DOHH2 (cell line): ENCODE measurements at regions not wholly inside any gene's neighbourhood (a gene's known extent, or its start where the extent isn't known, plus 50 kb on each side); places are given as distances from the start of the nearest gene placed in this dataset.

Experiments
- H3F3A ChIP-seq: fragments of 200-600 bp; sonication (generic), shearing (Covaris generic); 2 replicates; pipeline ENCODE4 v1.6.0; 2016; ENCODE audit warnings: antibody characterized with exemption, mild to moderate bottlenecking; ENCODE audit not compliant: control insufficient read depth, insufficient read depth
- H3K27ac ChIP-seq: fragments of 200-600 bp; sonication (generic); 2 replicates; pipeline ENCODE4 v1.5.1; 2014; ENCODE audit warnings: low read depth, mild to moderate bottlenecking, low read length, moderate library complexity
- H3K27me3 ChIP-seq: fragments of 200-600 bp; sonication (generic); 2 replicates; pipeline ENCODE4 v1.6.1; 2014; ENCODE audit warnings: mild to moderate bottlenecking, low read length, mixed read lengths; ENCODE audit not compliant: control insufficient read depth
- H3K36me3 ChIP-seq: fragments of 200-600 bp; sonication (generic); 2 replicates; pipeline ENCODE4 v1.6.1; 2014; ENCODE audit warnings: mild to moderate bottlenecking, low read length, moderate library complexity, mixed read lengths; ENCODE audit not compliant: control insufficient read depth
- H3K4me1 ChIP-seq: fragments of 200-600 bp; sonication (generic); 2 replicates; pipeline ENCODE4 v1.6.1; 2014; ENCODE audit warnings: mild to moderate bottlenecking, low read length, mixed read lengths; ENCODE audit not compliant: control insufficient read depth
- H3K4me2 ChIP-seq: fragments of 200-600 bp; sonication (generic); 2 replicates; pipeline ENCODE4 v1.6.0; 2014; ENCODE audit warnings: mild to moderate bottlenecking, low read length, moderate library complexity
- H3K4me3 ChIP-seq: fragments of 200-600 bp; sonication (generic); 2 replicates; pipeline ENCODE4 v1.5.1; 2014; ENCODE audit warnings: mild to moderate bottlenecking, low read length, mixed read lengths
- H3K79me2 ChIP-seq: fragments of 200-600 bp; sonication (generic); 2 replicates; pipeline ENCODE4 v1.6.1; 2014; ENCODE audit warnings: mild to moderate bottlenecking, low read length, mixed read lengths; ENCODE audit not compliant: control insufficient read depth
- H3K9me2 ChIP-seq: fragments of 200-600 bp; sonication (generic); replicated peaks from 2 replicates; pipeline ENCODE4 v1.6.1; 2014; ENCODE audit warnings: mild to moderate bottlenecking, low read length, mixed read lengths; ENCODE audit not compliant: control insufficient read depth
- H3K9me3 ChIP-seq: fragments of 200-600 bp; sonication (generic); 2 replicates; pipeline ENCODE4 v1.6.1; 2014; ENCODE audit warnings: antibody characterized with exemption, low read length, mixed read lengths; ENCODE audit not compliant: control insufficient read depth, insufficient read depth
- H4K20me1 ChIP-seq: fragments of 200-600 bp; sonication (generic); 2 replicates; pipeline ENCODE4 v1.6.0; 2014; ENCODE audit warnings: low read depth, mild to moderate bottlenecking, antibody characterized with exemption, low read length, moderate library complexity; ENCODE audit not compliant: control insufficient read depth, insufficient read depth
- EZH2phosphoT487 ChIP-seq: fragments of 200-600 bp; sonication (generic); IDR thresholded peaks from 2 replicates; pipeline ENCODE4 v1.6.1; 2017; ENCODE audit warnings: borderline replicate concordance, mild to moderate bottlenecking, antibody characterized with exemption, low read length, moderate library complexity, mixed read lengths
- TF ChIP-seq, protein P1 (sequence below): fragments of 200-600 bp; sonication (generic); IDR thresholded peaks from one replicate; pipeline ENCODE4 v1.5.1; 2014; ENCODE audit warnings: antibody characterized with exemption, mild to moderate bottlenecking, low read depth, low read length; ENCODE audit not compliant: poor library complexity, severe bottlenecking

- H3K36me3 ChIP-seq, result no peaks in the 10 kb centered on the region
- no peak overlapping the region for H3K4me3 ChIP-seq
- H3K27me3 ChIP-seq, result no peaks in the 10 kb centered on the region
- H3K9me3 ChIP-seq, result peaks cover 5% of the 10 kb centered on the region; the same call in 1 of the 2 replicates
- TF ChIP-seq EZH2phosphoT487, result no peak
- TF ChIP-seq, protein P1, sequence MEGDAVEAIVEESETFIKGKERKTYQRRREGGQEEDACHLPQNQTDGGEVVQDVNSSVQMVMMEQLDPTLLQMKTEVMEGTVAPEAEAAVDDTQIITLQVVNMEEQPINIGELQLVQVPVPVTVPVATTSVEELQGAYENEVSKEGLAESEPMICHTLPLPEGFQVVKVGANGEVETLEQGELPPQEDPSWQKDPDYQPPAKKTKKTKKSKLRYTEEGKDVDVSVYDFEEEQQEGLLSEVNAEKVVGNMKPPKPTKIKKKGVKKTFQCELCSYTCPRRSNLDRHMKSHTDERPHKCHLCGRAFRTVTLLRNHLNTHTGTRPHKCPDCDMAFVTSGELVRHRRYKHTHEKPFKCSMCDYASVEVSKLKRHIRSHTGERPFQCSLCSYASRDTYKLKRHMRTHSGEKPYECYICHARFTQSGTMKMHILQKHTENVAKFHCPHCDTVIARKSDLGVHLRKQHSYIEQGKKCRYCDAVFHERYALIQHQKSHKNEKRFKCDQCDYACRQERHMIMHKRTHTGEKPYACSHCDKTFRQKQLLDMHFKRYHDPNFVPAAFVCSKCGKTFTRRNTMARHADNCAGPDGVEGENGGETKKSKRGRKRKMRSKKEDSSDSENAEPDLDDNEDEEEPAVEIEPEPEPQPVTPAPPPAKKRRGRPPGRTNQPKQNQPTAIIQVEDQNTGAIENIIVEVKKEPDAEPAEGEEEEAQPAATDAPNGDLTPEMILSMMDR, result no peak
- H3K9me2 ChIP-seq, result no peaks in the 10 kb centered on the region
- no peak overlapping the region for H3K27ac ChIP-seq
- H3K79me2 ChIP-seq, result no peaks in the 10 kb centered on the region
- no peaks in the 10 kb centered on the region for H3K4me1 ChIP-seq
- H4K20me1 ChIP-seq, result no peaks in the 10 kb centered on the region
- H3F3A ChIP-seq, result no peaks in the 10 kb centered on the region
- H3K4me2 ChIP-seq, result no peak overlapping the region
Observed at GRCh38 chr20:22675341-22675740, 91.0 kb upstream of the FOXA2 start.

DNA sequence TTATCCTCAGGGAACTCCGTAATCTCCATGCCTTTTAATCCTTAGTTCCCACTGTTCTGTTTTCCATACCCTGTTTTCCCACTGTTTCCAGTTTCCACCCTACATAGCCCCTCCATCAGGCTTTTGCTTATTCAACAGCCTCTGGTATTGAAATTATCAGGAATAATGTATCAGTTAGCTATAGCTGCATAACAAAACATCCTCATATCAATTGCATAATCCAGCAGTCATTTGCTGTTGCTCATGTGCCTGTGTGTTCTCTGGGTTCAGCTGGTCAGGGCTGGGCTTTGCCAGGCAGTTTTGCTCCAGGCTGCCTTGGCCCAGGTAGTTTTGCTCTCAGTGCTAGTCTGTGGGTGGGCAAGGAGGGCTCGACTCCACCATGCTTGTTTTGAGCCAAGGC lies 94.3 kb upstream of the FOXA2 start:
- Histone ChIP-seq H3K4me3 (no peak overlapping the region), H3K27ac (no peak overlapping the region), H3K9me3 (peaks cover 5% of the 10 kb centered on the region; the same call in 1 of the 2 replicates), H3K36me3 (no peaks in the 10 kb centered on the region), H4K20me1 (no peaks in the 10 kb centered on the region), H3K4me1 (no peaks in the 10 kb centered on the region), H3K4me2 (no peak overlapping the region), H3K79me2 (no peaks in the 10 kb centered on the region), H3F3A (no peaks in the 10 kb centered on the region), H3K27me3 (no peaks in the 10 kb centered on the region), H3K9me2 (no peaks in the 10 kb centered on the region)
- TF ChIP-seq, protein P1, result no peak
- TF ChIP-seq EZH2phosphoT487, result no peak

DNA sequence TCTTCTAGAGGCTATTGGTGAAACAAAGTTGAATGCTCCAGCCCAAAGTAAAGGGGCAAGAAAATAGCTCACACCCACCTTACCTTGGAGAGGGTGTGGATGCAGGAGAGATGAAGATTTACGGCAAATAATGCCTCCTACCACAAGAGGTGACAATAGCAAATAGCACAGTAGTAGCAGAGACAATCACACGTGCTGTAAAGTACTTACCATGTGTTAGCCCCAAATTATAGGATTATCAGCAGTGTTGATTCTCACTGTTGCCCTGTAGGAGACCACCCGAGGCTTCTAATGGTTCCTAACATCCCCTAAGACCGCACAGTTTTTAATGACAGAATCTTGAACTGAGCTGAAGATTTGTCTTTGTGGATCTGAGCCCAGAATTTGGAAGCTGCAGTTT lies 94.8 kb upstream of the FOXA2 start:
- Histone ChIP-seq H4K20me1 (no peaks in the 10 kb centered on the region), H3K9me3 (peaks cover 5% of the 10 kb centered on the region; the same call in 1 of the 2 replicates), H3K4me3 (no peak overlapping the region), H3K27me3 (no peaks in the 10 kb centered on the region), H3K36me3 (no peaks in the 10 kb centered on the region), H3K4me2 (no peak overlapping the region), H3K4me1 (no peaks in the 10 kb centered on the region), H3K9me2 (no peaks in the 10 kb centered on the region), H3K79me2 (no peaks in the 10 kb centered on the region), H3F3A (no peaks in the 10 kb centered on the region), H3K27ac (no peak overlapping the region)
- no peak for TF ChIP-seq EZH2phosphoT487
- TF ChIP-seq, protein P1, result no peak
